Spleen (tissue), 11 donors: ENCODE measurements at regions not wholly inside any gene's neighbourhood (a gene's known extent, or its start where the extent isn't known, plus 50 kb on each side); places are given as distances from the start of the nearest gene placed in this dataset.

ENCODE experiments used
- DNase-seq: peaks from one replicate; pipeline ENCODE4 v3.0.0-alpha.2; 2020
- H3K27ac ChIP-seq, 8 donors: fragments of 200-600 bp; sonication (generic) in 7 of 8; 1 replicate in 4 of 8; 2 replicates in 4 of 8; pipeline versions ENCODE4 v1.5.0 to v1.8.0; 2016 to 2021; ENCODE audit warnings: inconsistent platforms in 4 of 8, mild to moderate bottlenecking in 4 of 8, moderate library complexity in 1 of 8
- H3K27me3 ChIP-seq, 7 donors: fragments of 200-600 bp; sonication (generic) in 6 of 7; replicated peaks in 1 of 7; 1 replicate in 4 of 7; 2 replicates in 3 of 7; pipeline versions ENCODE4 v1.5.0 to v1.8.0; 2016 to 2021; ENCODE audit warnings: inconsistent platforms in 3 of 7, mild to moderate bottlenecking in 1 of 7
- H3K36me3 ChIP-seq, 6 donors: fragments of 200-600 bp; sonication (generic) in 5 of 6; 1 replicate in 4 of 6; 2 replicates in 2 of 6; pipeline versions ENCODE4 v1.5.0 to v1.8.0; 2016 to 2021; ENCODE audit warnings: inconsistent platforms in 2 of 6
- H3K4me1 ChIP-seq, 6 donors: fragments of 200-600 bp; sonication (generic) in 5 of 6; 1 replicate in 3 of 6; 2 replicates in 3 of 6; pipeline versions ENCODE4 v1.5.0 to v1.8.0; 2016 to 2021; ENCODE audit warnings: inconsistent platforms in 3 of 6
- H3K4me3 ChIP-seq, 8 donors: fragments of 200-600 bp; sonication (generic) in 7 of 8; 1 replicate in 4 of 8; 2 replicates in 4 of 8; pipeline versions ENCODE4 v1.5.0 to v1.8.0; 2016 to 2021; ENCODE audit warnings: inconsistent platforms in 4 of 8, mild to moderate bottlenecking in 4 of 8, moderate library complexity in 2 of 8
- H3K9me3 ChIP-seq, 8 donors: fragments of 200-600 bp; sonication (generic) in 7 of 8; 1 replicate in 4 of 8; 2 replicates in 4 of 8; pipeline versions ENCODE4 v1.5.0 to v1.8.0; 2016 to 2021; ENCODE audit warnings: inconsistent platforms in 4 of 8
- POLR2A ChIP-seq, 3 donors: fragments of 450-650 bp; IDR thresholded peaks; one replicate each; pipeline ENCODE4 v1.5.1; 2017; ENCODE audit warnings: antibody characterized with exemption in 3 of 3, mild to moderate bottlenecking in 1 of 3
- POLR2AphosphoS5 ChIP-seq, 3 donors: sonication (generic); formaldehyde crosslinking; IDR thresholded peaks; one replicate each; pipeline ENCODE4 v1.5.1; 2017; ENCODE audit warnings: antibody characterized with exemption in 3 of 3
- WGBS, 5 donors: extraction: QIAGEN DNeasy Blood & Tissue Kit in 3 of 5; methylation state at CpG; one replicate each; pipeline versions ENCODE4 v1.1.5 to v1.1.7; 2013 to 2018; 5-methylcytosine and 5-hydroxymethylcytosine counted together
- intact Hi-C: fragments of 100-400 bp; cut with DNase I; formaldehyde crosslinking; loops from one replicate; pipeline ENCODE4 v1.15.0; 2023; ENCODE audit warnings: low total_unique reads
- TF ChIP-seq, protein P1 (sequence below), 11 experiments: fragments of 200-600 bp in 7 of 11; fragments of 450-650 bp in 4 of 11; sonication (generic) in 4 of 11; IDR thresholded peaks in 8 of 11; conservative IDR thresholded peaks in 3 of 11; 1 replicate in 7 of 11; 2 replicates in 4 of 11; pipeline versions ENCODE4 v1.4.0 to v1.8.0; 2016 to 2021; ENCODE audit warnings: antibody characterized with exemption in 11 of 11, inconsistent platforms in 4 of 11, mild to moderate bottlenecking in 1 of 11
- donor health status: healthy with polysubstance abuse.
- donor health status: DM: no; HTN: no; CAD: no; lungs with moderate emphysema.
- donor health status: DM: no; HTN: no; CAD: no.
- donor health status: Bipolar disorder and iron deficiency.
- donor health status: healthy.
- donor health status: DM: no; HTN: no; CAD: no.
- donor health status: DM: yes; HTN: yes; CAD: no.

DNA sequence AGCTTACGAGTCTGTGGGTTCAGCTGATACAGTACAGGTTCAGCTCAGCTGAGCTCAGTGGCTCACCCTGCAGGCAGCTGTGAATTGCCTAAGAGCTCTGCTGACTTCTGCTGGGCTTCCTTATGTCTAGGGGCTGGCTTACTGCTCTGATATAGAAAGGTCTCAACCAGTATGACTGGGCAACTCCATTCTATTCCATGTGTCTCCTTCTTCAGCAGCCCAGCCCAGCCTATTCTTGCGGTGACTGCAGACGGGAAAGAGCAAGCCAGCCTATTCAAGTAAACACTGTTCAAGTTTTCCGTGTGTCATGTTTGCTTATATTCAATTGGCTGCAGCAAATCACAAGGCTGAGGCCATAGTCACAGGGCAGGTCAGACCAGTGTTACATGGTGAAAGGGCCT, 615.4 kb upstream of the ZFP42 start:
- Histone ChIP-seq H3K9me3 (peaks cover 0 to 53% (median 27%) of the 10 kb centered on the region in 8 donors), H3K4me1 (no peaks in the 10 kb centered on the region), H3K4me3 (no peak overlapping the region), H3K27me3 (no peaks in the 10 kb centered on the region), H3K36me3 (no peaks in the 10 kb centered on the region), H3K27ac (no peak overlapping the region)
- intact Hi-C loops = no loop called here
- WGBS, 5 donors = 66 to 81% (median 78%) methylated on average over 4 of the region's 4 CpGs
- TF ChIP-seq POLR2AphosphoS5 (IDR thresholded peaks at IDR 0.05) (no peak), POLR2A (IDR thresholded peaks at IDR 0.05) (no peak)
- TF ChIP-seq, protein P1, sequence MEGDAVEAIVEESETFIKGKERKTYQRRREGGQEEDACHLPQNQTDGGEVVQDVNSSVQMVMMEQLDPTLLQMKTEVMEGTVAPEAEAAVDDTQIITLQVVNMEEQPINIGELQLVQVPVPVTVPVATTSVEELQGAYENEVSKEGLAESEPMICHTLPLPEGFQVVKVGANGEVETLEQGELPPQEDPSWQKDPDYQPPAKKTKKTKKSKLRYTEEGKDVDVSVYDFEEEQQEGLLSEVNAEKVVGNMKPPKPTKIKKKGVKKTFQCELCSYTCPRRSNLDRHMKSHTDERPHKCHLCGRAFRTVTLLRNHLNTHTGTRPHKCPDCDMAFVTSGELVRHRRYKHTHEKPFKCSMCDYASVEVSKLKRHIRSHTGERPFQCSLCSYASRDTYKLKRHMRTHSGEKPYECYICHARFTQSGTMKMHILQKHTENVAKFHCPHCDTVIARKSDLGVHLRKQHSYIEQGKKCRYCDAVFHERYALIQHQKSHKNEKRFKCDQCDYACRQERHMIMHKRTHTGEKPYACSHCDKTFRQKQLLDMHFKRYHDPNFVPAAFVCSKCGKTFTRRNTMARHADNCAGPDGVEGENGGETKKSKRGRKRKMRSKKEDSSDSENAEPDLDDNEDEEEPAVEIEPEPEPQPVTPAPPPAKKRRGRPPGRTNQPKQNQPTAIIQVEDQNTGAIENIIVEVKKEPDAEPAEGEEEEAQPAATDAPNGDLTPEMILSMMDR (IDR thresholded peaks at IDR 0.05 in 8 of 11, conservative IDR thresholded peaks at IDR 0.05 in 3 of 11) = no peak
- DNase-seq = no peak

DNA sequence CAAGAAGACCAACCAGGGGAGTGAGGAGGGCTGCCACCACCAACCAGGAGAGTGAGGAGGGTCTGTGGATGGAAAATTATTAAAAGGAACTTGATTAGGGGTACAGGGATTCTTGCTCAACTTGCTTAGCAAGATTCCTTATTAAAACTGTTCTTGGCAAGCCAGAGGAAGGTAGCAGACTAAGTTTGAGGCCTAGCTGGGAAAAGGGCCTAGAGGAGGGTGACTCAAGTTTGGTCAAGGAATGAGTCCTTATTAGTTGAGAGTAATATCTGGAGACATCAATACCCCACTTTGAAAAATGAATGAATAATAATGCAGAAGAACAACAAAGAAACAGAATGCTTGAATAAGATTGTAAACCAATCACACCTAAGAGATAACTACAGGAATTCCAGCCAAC, 612.4 kb upstream of the ZFP42 start:
- no peak for TF ChIP-seq POLR2A (IDR thresholded peaks at IDR 0.05)
- intact Hi-C loops = no loop called here
- H3K9me3 ChIP-seq = peaks cover 0 to 31% (median 10%) of the 10 kb centered on the region in 8 donors
- no peaks in the 10 kb centered on the region for H3K4me1 ChIP-seq
- no peaks in the 10 kb centered on the region for H3K27me3 ChIP-seq
- H3K36me3 ChIP-seq = no peaks in the 10 kb centered on the region
- no peak overlapping the region for H3K27ac ChIP-seq
- DNase-seq = no peak
- H3K4me3 ChIP-seq = no peak overlapping the region

DNA sequence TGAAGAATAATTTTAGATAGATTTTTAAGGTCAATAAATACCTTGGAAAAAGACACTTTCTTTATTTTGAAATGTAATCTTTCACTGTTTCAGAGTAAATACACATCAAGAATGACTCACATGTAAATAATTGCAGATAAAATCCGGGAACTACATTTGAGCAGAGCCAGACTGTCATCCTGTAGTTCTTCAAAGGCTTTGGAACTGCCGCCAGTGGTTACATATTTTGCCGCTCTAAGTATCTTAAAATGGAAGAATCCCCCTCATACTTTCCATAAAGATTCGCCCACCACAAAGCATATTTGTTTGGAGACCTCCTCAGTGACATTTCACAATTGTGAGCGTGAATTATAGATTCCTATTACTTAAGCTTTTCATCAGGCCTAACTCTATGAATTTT, 607.8 kb upstream of the ZFP42 start:
- Histone ChIP-seq H3K36me3 (no peaks in the 10 kb centered on the region), H3K27me3 (no peaks in the 10 kb centered on the region), H3K4me3 (no peak overlapping the region), H3K27ac (no peak overlapping the region), H3K9me3 (peaks cover 0 to 27% (median 7%) of the 10 kb centered on the region in 8 donors), H3K4me1 (no peaks in the 10 kb centered on the region)
- intact Hi-C loops = no loop called here
- TF ChIP-seq POLR2A (IDR thresholded peaks at IDR 0.05) (no peak), POLR2AphosphoS5 (IDR thresholded peaks at IDR 0.05) (no peak)
- TF ChIP-seq, protein P1 (IDR thresholded peaks at IDR 0.05 in 8 of 11, conservative IDR thresholded peaks at IDR 0.05 in 3 of 11) = no peak
- no peak for DNase-seq
- WGBS, 5 donors = 71 to 83% (median 77%) methylated on average over 5 of the region's 5 CpGs

GRCh38 chr4:187389420-187389819, 606.2 kb upstream of the ZFP42 start:
- no peak for DNase-seq
- intact Hi-C loops = no loop called here

More at GRCh38 chr4:187389420-187389819, 606.2 kb upstream of the ZFP42 start:
- TF ChIP-seq, protein P1 (IDR thresholded peaks at IDR 0.05 in 8 of 11, conservative IDR thresholded peaks at IDR 0.05 in 3 of 11) = no peak
- TF ChIP-seq POLR2AphosphoS5 (IDR thresholded peaks at IDR 0.05) (no peak), POLR2A (IDR thresholded peaks at IDR 0.05) (no peak)
- Histone ChIP-seq H3K4me3 (no peak overlapping the region), H3K9me3 (peaks cover 0 to 19% (median 4%) of the 10 kb centered on the region in 8 donors), H3K4me1 (no peaks in the 10 kb centered on the region), H3K27me3 (no peaks in the 10 kb centered on the region), H3K36me3 (no peaks in the 10 kb centered on the region), H3K27ac (no peak overlapping the region)
- WGBS, 5 donors = 69 to 76% (median 72%) methylated on average over 4 of the region's 4 CpGs
